ENCODE measurements at regions not wholly inside any gene's neighbourhood (a gene's known extent, or its start where the extent isn't known, plus 50 kb on each side); places are given as distances from the start of the nearest gene placed in this dataset.

DNA sequence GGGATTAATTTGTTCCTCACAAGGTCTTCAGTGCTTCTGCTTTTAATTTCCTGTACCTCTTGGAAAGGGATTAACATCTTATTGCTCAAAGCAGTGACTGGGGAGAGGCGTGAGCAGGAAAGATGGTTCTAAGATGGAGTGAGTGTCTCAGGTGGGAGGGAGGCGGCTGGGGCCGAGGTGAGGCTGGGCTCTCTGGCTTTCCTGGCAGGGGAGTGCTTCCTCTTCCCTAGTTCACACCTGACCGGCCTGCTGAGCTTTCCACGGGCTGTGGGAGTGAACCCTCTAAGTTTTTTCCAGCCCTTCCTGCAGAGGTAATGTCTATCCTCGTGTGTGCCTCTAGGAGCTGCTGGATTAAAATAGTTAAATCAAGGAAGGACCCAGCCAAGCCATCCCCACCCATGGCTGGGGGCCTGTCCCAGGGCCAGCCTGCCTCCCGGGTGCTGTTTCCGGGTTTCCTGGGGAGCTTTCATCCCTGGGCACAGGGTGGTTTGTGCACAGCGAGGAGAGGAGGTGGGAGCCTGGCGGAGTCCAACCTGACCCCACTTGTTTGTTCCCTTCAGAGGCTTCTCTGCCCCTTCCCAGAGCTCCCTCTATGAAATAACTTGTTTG lies 179.1 kb downstream of the TFAP2C start:
- TF ChIP-seq, protein P1, sequence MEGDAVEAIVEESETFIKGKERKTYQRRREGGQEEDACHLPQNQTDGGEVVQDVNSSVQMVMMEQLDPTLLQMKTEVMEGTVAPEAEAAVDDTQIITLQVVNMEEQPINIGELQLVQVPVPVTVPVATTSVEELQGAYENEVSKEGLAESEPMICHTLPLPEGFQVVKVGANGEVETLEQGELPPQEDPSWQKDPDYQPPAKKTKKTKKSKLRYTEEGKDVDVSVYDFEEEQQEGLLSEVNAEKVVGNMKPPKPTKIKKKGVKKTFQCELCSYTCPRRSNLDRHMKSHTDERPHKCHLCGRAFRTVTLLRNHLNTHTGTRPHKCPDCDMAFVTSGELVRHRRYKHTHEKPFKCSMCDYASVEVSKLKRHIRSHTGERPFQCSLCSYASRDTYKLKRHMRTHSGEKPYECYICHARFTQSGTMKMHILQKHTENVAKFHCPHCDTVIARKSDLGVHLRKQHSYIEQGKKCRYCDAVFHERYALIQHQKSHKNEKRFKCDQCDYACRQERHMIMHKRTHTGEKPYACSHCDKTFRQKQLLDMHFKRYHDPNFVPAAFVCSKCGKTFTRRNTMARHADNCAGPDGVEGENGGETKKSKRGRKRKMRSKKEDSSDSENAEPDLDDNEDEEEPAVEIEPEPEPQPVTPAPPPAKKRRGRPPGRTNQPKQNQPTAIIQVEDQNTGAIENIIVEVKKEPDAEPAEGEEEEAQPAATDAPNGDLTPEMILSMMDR (IDR thresholded peaks at IDR 0.05; ENCODE audit: poor library complexity, severe bottlenecking), result no peak
- TF ChIP-seq POLR2AphosphoS5 (IDR thresholded peaks at IDR 0.05) (no peak), EZH2 (IDR thresholded peaks at IDR 0.05; ENCODE audit: borderline replicate concordance, insufficient read depth, low read length, poor library complexity, severe bottlenecking) (no peak)
